ENCODE measurements at regions not wholly inside any gene's neighbourhood (a gene's known extent, or its start where the extent isn't known, plus 50 kb on each side); places are given as distances from the start of the nearest gene placed in this dataset.

GRCh38 chr1:14106679-14107313 lies 406.8 kb downstream of the PRDM2 start:
- DNase-seq = no peak

GRCh38 chr1:14108356-14109275 lies 408.6 kb downstream of the PRDM2 start:
- no peak for DNase-seq

DNA sequence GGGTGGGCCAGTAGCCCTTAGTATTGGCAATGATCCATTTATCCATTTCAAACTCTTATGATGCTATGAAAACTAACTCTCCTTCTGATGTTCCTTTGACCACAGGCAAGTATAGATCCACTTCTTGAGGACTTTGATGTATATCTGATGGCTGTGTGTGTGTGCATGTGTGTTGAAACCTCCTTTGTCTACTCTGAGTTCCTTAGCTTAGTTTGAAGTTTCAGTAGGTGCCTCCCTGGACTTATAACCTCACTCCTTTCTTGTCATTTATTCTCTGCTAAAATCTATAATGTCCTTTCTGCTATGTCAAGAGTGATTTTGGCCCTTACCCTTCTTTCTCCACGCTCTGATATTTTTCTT lies 409.3 kb downstream of the PRDM2 start:
- no peak for DNase-seq

GRCh38 chr1:14110040-14110439 lies 410.1 kb downstream of the PRDM2 start:
- DNase-seq = no peak

DNA sequence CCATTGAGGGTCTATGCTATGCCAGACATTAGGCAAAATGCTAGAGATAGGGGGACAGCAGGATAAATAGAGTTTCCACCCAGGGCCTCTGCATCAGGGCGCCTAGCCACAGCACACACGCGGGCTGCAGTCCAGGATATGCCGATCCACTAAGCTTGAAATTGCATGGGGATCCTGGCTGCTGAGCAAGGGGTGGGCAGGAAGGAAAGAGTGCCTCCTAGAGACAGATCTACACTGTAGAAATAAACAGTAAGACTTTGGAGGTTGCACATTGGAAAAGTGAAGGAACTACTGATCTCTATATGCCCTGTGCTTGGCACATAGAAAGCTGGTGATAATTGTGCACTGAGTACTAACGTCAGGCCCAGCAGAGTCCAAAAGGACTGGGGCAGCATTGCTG lies 411.1 kb downstream of the PRDM2 start:
- no peak for DNase-seq

- DNase-seq = no peak
Observed at GRCh38 chr1:14112613-14113012, 412.6 kb downstream of the PRDM2 start.

DNA sequence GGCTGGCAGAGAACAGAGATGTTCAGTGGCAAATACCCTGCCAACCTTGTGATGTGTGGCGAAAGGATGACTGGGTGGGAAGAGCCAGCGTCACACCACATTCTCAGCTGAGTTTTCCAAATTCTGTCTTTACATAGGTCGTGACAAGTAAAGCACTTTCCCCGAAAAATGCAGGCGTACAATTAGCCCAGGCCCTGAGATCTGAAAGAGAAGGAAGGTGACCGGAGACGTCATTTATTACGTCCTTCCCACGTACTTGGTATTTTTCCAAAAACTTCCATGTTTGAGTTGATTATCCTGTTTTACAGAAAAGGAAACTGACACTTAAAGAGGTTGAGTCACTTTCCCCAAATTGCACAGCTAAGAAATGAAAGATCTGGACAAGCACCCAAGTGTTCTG lies 413.3 kb downstream of the PRDM2 start:
- DNase-seq = no peak

DNA sequence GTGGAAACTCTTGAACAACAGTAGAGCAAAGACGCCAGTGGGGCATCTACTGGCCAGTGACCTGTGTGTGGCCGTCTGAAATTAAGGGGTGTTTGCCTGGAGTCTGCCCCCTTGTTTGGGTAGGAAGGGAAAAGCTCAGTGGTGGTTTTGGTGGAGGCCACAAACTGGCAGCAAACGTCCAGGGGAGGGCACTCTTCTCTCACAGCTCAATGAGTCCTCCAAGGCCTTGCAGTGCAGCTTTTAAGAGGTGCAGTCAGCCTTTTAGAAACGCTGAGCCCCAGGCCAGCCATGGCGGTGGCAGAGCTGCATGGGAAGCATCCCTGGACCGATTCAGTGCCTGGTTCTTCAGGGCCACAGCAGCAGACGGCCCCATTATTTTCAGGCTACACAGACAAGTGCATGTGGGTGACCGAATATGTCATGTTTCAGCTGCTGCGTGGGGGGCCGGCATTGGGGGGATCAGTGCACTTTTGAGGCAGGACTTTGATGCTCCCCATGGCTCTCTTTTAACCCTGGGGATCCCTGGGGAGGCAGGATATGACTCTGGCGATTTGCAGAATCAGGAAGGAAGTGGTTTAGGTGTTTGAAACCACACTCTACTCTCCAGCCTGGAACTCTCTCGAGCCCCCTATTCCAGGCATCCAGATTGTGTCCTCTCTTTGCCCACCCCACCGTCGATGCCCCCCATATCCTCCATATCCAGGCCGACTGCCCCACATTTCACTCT lies 414.0 kb downstream of the PRDM2 start:
- DNase-seq = no peak

DNA sequence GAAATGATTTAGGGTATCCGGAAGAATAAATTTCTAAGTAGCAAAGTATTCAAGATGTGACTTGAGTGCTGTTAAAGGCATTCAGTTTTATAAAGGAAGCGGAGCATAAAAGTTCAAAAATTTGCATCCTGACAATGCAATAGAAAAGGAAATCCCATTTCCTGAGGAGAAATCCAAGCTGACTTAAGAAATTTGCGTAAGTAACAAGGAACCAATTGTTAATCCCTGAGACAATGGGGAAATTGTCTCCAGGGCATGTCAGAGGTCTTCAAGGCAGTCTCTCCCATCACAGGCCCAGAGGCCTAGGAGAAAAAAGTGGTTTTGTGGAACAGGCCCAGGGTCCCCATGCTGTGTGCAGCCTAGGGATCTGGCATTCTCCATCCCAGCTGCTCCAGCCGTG lies 416.0 kb downstream of the PRDM2 start:
- DNase-seq = no peak

DNA sequence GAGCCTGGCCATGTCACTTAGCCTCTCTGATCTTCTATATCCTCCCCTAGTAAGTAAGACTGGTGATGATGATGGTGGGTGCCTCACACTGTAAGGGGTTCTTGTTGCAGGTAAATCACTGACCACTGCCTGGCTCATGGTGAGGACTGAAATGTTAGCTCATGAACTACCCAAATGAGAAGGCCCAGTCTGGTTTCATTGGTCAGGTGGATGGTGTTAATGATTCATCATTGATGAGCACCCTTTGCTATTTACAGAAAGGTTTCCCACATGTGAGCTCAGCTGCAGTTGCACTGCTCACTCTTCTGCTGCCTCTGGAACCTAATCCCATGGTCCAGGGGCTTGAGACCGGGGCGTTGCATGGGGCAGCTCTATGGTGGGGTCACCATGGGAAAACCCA lies 417.7 kb downstream of the PRDM2 start:
- no peak for DNase-seq

GRCh38 chr1:14118691-14119485 lies 418.9 kb downstream of the PRDM2 start:
- DNase-seq = no peak

DNA sequence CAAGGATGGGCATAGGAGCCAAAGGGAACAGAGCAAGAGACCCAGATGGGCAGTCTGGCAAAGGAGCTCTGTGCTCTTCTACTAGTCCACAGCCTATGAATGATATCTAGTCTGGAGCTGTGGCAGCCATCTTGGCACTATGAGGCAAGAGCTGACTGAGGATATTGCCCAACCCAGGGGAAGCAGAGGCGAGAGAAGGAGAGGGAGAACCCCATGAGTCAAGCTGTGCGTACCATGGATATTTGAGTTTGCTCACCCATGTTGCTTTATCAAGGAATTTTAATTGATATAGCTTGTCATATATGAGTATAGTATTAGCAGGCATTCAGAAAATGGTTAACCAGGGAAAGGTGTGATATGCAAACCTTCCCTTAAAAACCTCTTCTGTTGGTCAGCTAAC lies 420.9 kb downstream of the PRDM2 start:
- no peak for DNase-seq

DNA sequence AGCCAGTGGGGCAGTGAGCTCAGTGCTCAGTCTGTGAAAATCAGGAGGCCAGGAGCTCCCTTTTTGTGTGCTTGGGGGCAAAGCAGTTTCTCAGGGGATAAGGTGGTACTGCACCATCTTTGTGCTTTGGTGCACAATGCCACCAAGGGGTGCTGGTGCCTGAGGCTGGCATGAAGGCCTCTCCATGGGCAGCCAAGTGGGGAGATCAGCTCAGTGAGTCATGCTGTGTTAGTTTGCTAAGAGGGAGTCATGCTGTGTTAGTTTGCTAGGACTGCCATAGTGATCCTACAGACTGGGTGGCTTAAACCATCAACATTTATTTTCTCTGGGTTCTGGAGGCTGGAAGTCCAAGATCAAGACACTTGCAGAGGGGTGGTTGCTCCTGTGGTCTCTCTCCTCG lies 428.1 kb downstream of the PRDM2 start:
- no peak for DNase-seq

DNA sequence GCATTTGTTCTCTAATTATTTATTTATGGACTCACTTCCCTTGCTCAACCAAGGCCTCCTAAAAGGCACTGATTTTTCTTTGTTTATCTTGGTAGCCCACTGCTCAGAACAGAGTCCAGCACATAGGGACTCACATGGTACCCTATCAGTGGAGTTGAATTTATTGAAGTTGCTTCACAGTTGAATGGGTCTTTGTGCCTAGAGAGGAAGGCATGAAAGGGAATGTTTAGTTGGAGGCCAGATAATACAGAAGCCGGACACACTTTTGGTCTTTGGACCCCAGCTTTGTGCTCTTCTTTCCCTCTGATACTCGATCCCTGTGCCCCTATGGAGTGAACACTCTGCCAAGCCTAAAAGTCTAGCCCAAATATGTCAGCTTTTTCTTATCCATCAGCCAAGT lies 429.0 kb downstream of the PRDM2 start:
- DNase-seq = no peak

DNA sequence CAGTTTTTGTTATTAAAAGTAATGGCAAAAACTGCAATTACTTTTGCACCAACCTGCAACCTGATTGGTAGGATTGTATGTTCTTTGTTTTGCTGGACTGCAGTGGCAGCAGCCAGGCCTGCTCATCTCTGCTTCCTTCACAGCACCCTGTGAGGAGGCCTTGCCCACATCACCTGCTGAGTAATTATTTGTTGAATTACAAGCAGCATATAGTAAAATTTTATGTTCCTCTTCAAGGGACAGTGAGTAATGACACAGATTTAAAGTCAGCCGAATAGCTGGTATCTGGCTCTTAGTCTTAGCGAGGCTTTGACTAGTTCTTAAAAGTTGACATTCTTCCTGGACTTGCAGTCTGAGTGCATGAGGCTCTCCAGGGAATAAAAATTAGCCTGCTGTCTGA lies 435.1 kb downstream of the PRDM2 start:
- DNase-seq = no peak

DNA sequence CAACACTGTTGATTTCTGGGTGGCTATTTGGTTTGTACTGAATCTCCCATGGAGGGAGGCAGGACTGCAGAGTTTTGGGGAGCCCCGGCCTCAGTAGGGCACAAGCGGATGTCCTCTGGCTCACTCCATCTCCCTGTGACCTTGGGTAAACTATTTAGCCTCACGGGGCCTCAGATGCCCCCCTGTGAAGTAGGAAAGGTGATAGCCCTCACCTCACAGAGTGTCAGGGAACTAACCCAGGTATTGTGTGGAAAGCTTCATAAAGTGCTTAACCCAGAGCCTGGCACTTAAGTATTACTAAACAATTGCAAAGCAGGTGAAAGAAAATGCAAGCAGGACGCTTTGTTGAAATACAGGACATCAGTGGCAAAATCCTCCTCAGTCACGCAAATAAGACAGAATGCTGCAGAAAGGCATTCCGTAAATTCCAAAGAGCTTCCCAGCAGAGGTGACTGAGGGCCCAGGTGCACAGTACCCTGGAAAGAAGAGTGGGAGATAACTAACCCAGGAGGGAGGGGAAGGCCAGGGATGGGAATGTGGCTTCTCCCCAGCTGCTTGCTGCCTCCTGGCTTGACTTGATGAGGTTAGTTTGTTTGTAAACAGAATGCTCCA lies 436.3 kb downstream of the PRDM2 start:
- DNase-seq = no peak

- DNase-seq = no peak
Observed at GRCh38 chr1:14136881-14137280, 436.9 kb downstream of the PRDM2 start.

DNA sequence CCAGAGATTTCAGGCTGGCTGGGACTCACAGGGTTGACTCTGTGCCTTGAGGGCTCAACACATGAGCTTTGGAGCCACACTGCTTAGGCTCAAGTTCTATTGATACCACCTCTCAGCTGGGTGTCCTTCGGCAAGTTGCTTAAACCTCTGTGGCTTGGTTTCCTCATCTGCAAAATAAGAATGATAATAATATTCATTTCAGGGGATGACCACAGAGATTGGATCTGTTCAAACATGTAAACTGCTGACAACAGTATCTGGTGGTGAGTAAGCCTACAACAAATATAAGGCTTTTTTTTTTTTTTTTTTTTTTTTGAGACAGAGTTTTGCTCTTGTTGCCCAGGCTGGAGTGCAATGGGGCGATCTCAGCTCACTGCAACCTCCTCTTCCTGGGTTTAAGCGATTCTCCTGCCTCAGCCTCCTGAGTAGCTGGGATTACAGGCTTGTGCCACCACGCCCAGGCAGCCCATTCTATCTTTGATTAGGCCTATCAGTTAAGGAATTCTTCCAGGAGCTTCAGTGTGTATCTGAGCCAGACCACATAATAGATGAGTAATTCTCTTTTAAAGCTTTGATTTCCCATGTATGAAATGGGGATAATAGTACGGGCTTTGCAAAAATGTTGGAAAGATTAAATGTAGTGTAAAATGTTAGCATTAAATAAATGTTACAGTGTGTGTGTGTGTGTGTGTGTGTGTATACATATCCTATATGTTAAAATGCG lies 437.6 kb downstream of the PRDM2 start:
- no peak for DNase-seq

DNA sequence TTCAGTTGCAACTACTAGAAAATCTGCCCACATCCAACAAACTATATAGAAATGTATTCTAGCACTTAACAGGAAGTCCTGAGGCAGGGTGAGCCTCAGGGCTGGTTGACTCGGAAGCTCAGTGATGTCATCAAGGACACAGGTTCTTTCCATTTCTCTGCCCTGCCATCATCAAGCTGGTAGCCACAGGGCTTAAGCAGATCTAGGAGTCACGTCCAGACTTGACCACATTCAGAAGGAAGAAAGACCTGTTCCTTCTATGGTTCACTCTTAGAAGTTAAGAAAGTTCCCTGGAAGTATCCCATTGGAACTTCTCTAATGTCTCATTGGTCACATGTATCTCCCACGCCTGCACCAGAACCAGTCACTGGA lies 438.1 kb downstream of the PRDM2 start:
- no peak for DNase-seq

- no peak for DNase-seq
Observed at GRCh38 chr1:14138687-14139086, 438.7 kb downstream of the PRDM2 start.

DNA sequence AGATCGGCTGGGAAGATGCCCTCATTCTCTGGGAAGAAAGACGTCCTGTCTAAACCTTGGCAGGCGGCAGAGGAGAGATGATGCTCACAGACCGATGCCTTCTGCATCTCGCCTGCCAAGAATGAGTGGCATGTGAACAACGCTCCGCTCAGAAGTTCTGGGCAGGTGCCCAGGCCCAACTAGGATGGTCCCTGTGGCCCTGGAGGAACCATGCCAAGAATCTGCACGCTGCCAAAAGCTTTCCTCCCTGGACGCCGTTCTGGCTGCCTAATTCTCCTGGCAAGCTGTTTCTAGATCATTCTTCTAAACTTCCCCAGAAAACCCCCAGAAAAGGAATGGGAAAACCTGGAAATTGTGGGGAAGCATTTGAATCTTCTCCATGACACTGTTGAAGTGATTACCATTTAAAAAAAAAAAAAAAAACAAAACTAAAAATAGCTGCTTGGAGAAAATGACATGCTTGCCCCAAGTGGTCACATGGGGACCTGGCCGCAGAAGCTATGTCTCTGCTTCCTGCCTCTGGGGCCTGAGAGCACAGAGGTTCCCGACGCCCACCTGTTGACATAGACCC lies 440.9 kb downstream of the PRDM2 start:
- DNase-seq = no peak

DNA sequence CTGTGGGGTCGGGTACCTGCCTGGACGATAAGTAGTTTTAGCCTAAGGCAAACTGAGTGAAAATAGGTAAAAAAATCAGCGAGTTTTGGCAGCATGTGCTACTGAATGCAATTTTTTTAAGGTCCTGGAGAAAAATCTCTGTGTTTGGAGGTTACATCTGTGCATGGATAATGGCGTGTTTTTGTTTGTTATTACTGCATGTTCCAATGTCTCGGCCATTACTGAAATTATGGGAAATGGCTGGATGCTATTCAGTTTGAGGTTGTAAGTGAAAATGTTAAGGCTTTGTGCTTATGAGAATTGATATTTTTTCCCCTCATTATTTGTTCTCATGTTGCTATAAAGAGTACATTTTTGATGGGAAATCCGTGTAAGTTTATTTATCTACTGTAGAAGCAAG lies 441.7 kb downstream of the PRDM2 start:
- no peak for DNase-seq
